Psoas muscle (tissue), 7 donors: ENCODE measurements at regions not wholly inside any gene's neighbourhood (a gene's known extent, or its start where the extent isn't known, plus 50 kb on each side); places are given as distances from the start of the nearest gene placed in this dataset.

Experiments used
- ATAC-seq, 4 donors: fragments of 200-7000 bp; cut with Tn5 transposase; one replicate each; pipeline ENCODE4 v1.9.1; 2020; ENCODE audit warnings: moderate library complexity in 3 of 4, mild to moderate bottlenecking in 2 of 4
- DNase-seq, 2 donors: peaks; one replicate each; pipeline ENCODE4 v3.0.0-alpha.2; 2020
- H3K27ac ChIP-seq: fragments of 200-600 bp; one replicate; pipeline ENCODE4 v1.8.0; 2022
- H3K27me3 ChIP-seq, 3 donors: fragments of 200-600 bp in 1 of 3; one replicate each; pipeline versions ENCODE4 v1.6.1 to v1.8.0; 2013 to 2022; ENCODE audit warnings: low read length in 2 of 3, mild to moderate bottlenecking in 2 of 3, moderate library complexity in 1 of 3; ENCODE audit not compliant: insufficient read depth in 3 of 3
- H3K36me3 ChIP-seq, 2 donors: fragments of 200-600 bp in 1 of 2; one replicate each; pipeline versions ENCODE4 v1.6.1 to v1.8.0; 2013 to 2022; ENCODE audit warnings: low read depth in 1 of 2, mild to moderate bottlenecking in 1 of 2, moderate library complexity in 1 of 2; ENCODE audit not compliant: insufficient read depth in 1 of 2
- H3K4me1 ChIP-seq: fragments of 200-600 bp; one replicate; pipeline ENCODE4 v1.8.0; 2022
- H3K4me3 ChIP-seq: fragments of 200-600 bp; one replicate; pipeline ENCODE4 v1.8.0; 2022; ENCODE audit warnings: mild to moderate bottlenecking
- H3K9me3 ChIP-seq: fragments of 200-600 bp; one replicate; pipeline ENCODE4 v1.8.0; 2022
- CTCF ChIP-seq: fragments of 200-600 bp; IDR thresholded peaks from one replicate; pipeline ENCODE4 v1.8.0; 2022; ENCODE audit warnings: antibody characterized with exemption
- WGBS, 3 donors: extraction: QIAGEN DNeasy Blood & Tissue Kit; methylation state at CpG; one replicate each; pipeline versions ENCODE4 v1.1.6 to v1.1.7; 2013; 5-methylcytosine and 5-hydroxymethylcytosine counted together
- intact Hi-C, 2 donors: fragments of 100-400 bp; cut with DNase I; formaldehyde crosslinking; loops; one replicate each; pipeline versions ENCODE4 v1.11.0 to v1.14.2; 2022
- donor health status: healthy with polysubstance abuse.
- donor health status: DM: no; HTN: no; CAD: no; lungs with moderate emphysema.
- donor health status: Bipolar disorder and iron deficiency.
- donor health status: healthy.
- donor health status: DM: yes; HTN: yes; CAD: no.
- donor health status: DM: no; HTN: no; CAD: no.
- donor health status: DM: yes; HTN: yes; CAD: no.

GRCh38 chr10:60446851-60447250 lies 57.2 kb upstream of the ANK3 start:
- Histone ChIP-seq H3K4me1 (peaks cover 18% of the 10 kb centered on the region), H3K4me3 (no peak overlapping the region), H3K9me3 (no peaks in the 10 kb centered on the region), H3K36me3 (no peaks in the 10 kb centered on the region), H3K27me3 (no peaks in the 10 kb centered on the region), H3K27ac (peak overlapping the region; percentile 59)
- TF ChIP-seq CTCF: no peak
- intact Hi-C loops: loop anchor here in 1 of 2 donors (10.0 kb wide), 1 partner anchor 128 kb away; no protein-coding TSS in a partner anchor
- DNase-seq (no peak), ATAC-seq (peak; percentile 83 to 94 (median 90))
- WGBS, 3 donors: 7 to 24% (median 13%) methylated on average over 3 of the region's 3 CpGs

GRCh38 chr10:60446070-60446833 lies 56.6 kb upstream of the ANK3 start:
- peak overlapping the region; percentile 59 for H3K27ac ChIP-seq
- no peak for TF ChIP-seq CTCF
- H3K4me3 ChIP-seq: no peak overlapping the region
- H3K4me1 ChIP-seq: peaks cover 18% of the 10 kb centered on the region
- H3K36me3 ChIP-seq: no peaks in the 10 kb centered on the region
- intact Hi-C loops: loop anchor here in 1 of 2 donors (10.0 kb wide), 1 partner anchor 129 kb away; no protein-coding TSS in a partner anchor
- ATAC-seq (no peak), DNase-seq (no peak)
- WGBS, 3 donors: 71 to 79% (median 77%) methylated on average over 5 of the region's 5 CpGs
- no peaks in the 10 kb centered on the region for H3K27me3 ChIP-seq
- H3K9me3 ChIP-seq: no peaks in the 10 kb centered on the region

GRCh38 chr10:60444494-60445064 lies 54.9 kb upstream of the ANK3 start:
- peaks cover 18% of the 10 kb centered on the region for H3K4me1 ChIP-seq
- H3K27ac ChIP-seq: no peak overlapping the region
- intact Hi-C loops: loop anchor here in 1 of 2 donors (2.0 to 10.0 kb wide), 3 partner anchors 103 to 202 kb away; no protein-coding TSS in a partner anchor
- TF ChIP-seq CTCF: peak; percentile 53
- WGBS, 3 donors: 89 to 93% (median 92%) methylated on average over 1 of the region's 1 CpG
- H3K36me3 ChIP-seq: no peaks in the 10 kb centered on the region
- H3K9me3 ChIP-seq: no peaks in the 10 kb centered on the region
- H3K4me3 ChIP-seq: no peak overlapping the region
- ATAC-seq (no peak), DNase-seq (no peak)
- no peaks in the 10 kb centered on the region for H3K27me3 ChIP-seq

- no peak for ATAC-seq
- H3K4me3 ChIP-seq: no peak overlapping the region
- no peak for TF ChIP-seq CTCF
- 73 to 80% (median 75%) methylated on average over 3 of the region's 3 CpGs for WGBS, 3 donors
- H3K27ac ChIP-seq: no peak overlapping the region
- intact Hi-C loops: loop anchor here (2.0 to 10.0 kb wide), 3 partner anchors 104 to 203 kb away; no protein-coding TSS in a partner anchor
- DNase-seq: no peak
- H3K4me1 ChIP-seq: peaks cover 18% of the 10 kb centered on the region
- H3K27me3 ChIP-seq: no peaks in the 10 kb centered on the region
- no peaks in the 10 kb centered on the region for H3K36me3 ChIP-seq
- no peaks in the 10 kb centered on the region for H3K9me3 ChIP-seq
Measured at GRCh38 chr10:60443346-60443745, 53.7 kb upstream of the ANK3 start.
